LoVo (cell line): ENCODE measurements at regions not wholly inside any gene's neighbourhood (a gene's known extent, or its start where the extent isn't known, plus 50 kb on each side); places are given as distances from the start of the nearest gene placed in this dataset.

Source experiments
- DNase-seq: peaks from one replicate; pipeline ENCODE4 v3.0.0-alpha.2; 2016; ENCODE audit warnings: low spot score

- DNase-seq: no peak
Observed at GRCh38 chr22:49106096-49106841, 721.4 kb downstream of the BRD1 start.

- no peak for DNase-seq
Observed at GRCh38 chr22:49104434-49104833, 723.2 kb downstream of the BRD1 start.

- DNase-seq: no peak
Observed at GRCh38 chr22:49103314-49104059, 724.2 kb downstream of the BRD1 start.

GRCh38 chr22:49102367-49102766 lies 725.3 kb downstream of the BRD1 start:
- DNase-seq: no peak

GRCh38 chr22:49101873-49102272 lies 725.8 kb downstream of the BRD1 start:
- no peak for DNase-seq

GRCh38 chr22:49101225-49101624 lies 726.4 kb downstream of the BRD1 start:
- no peak for DNase-seq

- DNase-seq: no peak
Observed at GRCh38 chr22:49100773-49101172, 726.9 kb downstream of the BRD1 start.

- no peak for DNase-seq
Observed at GRCh38 chr22:49100316-49100715, 727.4 kb downstream of the BRD1 start.

GRCh38 chr22:49099496-49100124 lies 728.1 kb downstream of the BRD1 start:
- no peak for DNase-seq

GRCh38 chr22:49099089-49099488 lies 728.6 kb downstream of the BRD1 start:
- no peak for DNase-seq

GRCh38 chr22:49097966-49098365 lies 729.7 kb downstream of the BRD1 start:
- DNase-seq: no peak

GRCh38 chr22:49097171-49097925 lies 730.3 kb downstream of the BRD1 start:
- DNase-seq: no peak

- DNase-seq: no peak
Observed at GRCh38 chr22:49096476-49096875, 731.2 kb downstream of the BRD1 start.

- no peak for DNase-seq
Observed at GRCh38 chr22:49095366-49095765, 732.3 kb downstream of the BRD1 start.

- no peak for DNase-seq
Observed at GRCh38 chr22:49094858-49095257, 732.8 kb downstream of the BRD1 start.

GRCh38 chr22:49094151-49094550 lies 733.5 kb downstream of the BRD1 start:
- DNase-seq: no peak

GRCh38 chr22:49093192-49093880 lies 734.3 kb downstream of the BRD1 start:
- DNase-seq: no peak

GRCh38 chr22:49092716-49093115 lies 735.0 kb downstream of the BRD1 start:
- DNase-seq: no peak

- DNase-seq: no peak
Observed at GRCh38 chr22:49091917-49092545, 735.6 kb downstream of the BRD1 start.

GRCh38 chr22:49091451-49091850 lies 736.2 kb downstream of the BRD1 start:
- DNase-seq: no peak

- no peak for DNase-seq
Observed at GRCh38 chr22:49090853-49091135, 736.9 kb downstream of the BRD1 start.
